CD8-positive, alpha-beta memory T cell (primary cell): ENCODE measurements at regions not wholly inside any gene's neighbourhood (a gene's known extent, or its start where the extent isn't known, plus 50 kb on each side); places are given as distances from the start of the nearest gene placed in this dataset.

ENCODE experiments used
- CTCF ChIA-PET: fragments of 350-600 bp; sonication (Branson Sonifier 250); formaldehyde crosslinking; loops from one replicate; lab custom pipeline; 2021; ENCODE audit warnings: antibody characterized with exemption; lab: Charles Lee
- POLR2A ChIA-PET: fragments of 350-600 bp; sonication (Branson Sonifier 250); formaldehyde crosslinking; loops from one replicate; lab custom pipeline; 2021; ENCODE audit warnings: antibody characterized with exemption; lab: Charles Lee
- DNase-seq, 5 donors: peaks; one replicate each; pipeline versions ENCODE4 v3.0.0 to v3.0.0-alpha.2; 2020 to 2022; ENCODE audit warnings: mixed read lengths in 1 of 5
- H3K27ac ChIP-seq: one replicate; pipeline ENCODE4 v1.7.0; 2013; ENCODE audit warnings: low read depth, mild to moderate bottlenecking, low read length, moderate library complexity
- H3K27me3 ChIP-seq: 2 replicates; pipeline ENCODE4 v1.7.0; 2013; ENCODE audit warnings: low read length, mild to moderate bottlenecking; ENCODE audit not compliant: insufficient read depth, poor library complexity, severe bottlenecking
- H3K36me3 ChIP-seq: 2 replicates; pipeline ENCODE4 v1.7.0; 2013; ENCODE audit warnings: mild to moderate bottlenecking, low read length, moderate library complexity; ENCODE audit not compliant: insufficient read depth
- H3K4me1 ChIP-seq: 2 replicates; pipeline ENCODE4 v1.7.0; 2013; ENCODE audit warnings: mild to moderate bottlenecking, low read length, moderate library complexity; ENCODE audit not compliant: insufficient read depth
- H3K4me3 ChIP-seq: 2 replicates; pipeline ENCODE4 v1.7.0; 2013; ENCODE audit warnings: mild to moderate bottlenecking, low read length
- H3K9me3 ChIP-seq: 2 replicates; pipeline ENCODE4 v1.7.0; 2013; ENCODE audit warnings: mild to moderate bottlenecking, low read length
- H3K27ac Mint-ChIP-seq, 8 donors: one replicate each; pipeline ENCODE4 v1.8.0; 2020 to 2021; ENCODE audit warnings: mixed read lengths in 8 of 8, mild to moderate bottlenecking in 6 of 8, inconsistent platforms in 3 of 8, moderate library complexity in 3 of 8
- H3K27me3 Mint-ChIP-seq, 2 donors: one replicate each; pipeline ENCODE4 v1.8.0; 2020 to 2021; ENCODE audit warnings: mixed read lengths in 2 of 2, mild to moderate bottlenecking in 1 of 2, moderate library complexity in 1 of 2
- H3K36me3 Mint-ChIP-seq, 3 donors: one replicate each; pipeline ENCODE4 v1.8.0; 2020 to 2021; ENCODE audit warnings: mixed read lengths in 3 of 3, inconsistent platforms in 1 of 3, mild to moderate bottlenecking in 1 of 3
- H3K4me1 Mint-ChIP-seq, 3 donors: one replicate each; pipeline ENCODE4 v1.8.0; 2020 to 2021; ENCODE audit warnings: mixed read lengths in 3 of 3, inconsistent platforms in 1 of 3, mild to moderate bottlenecking in 1 of 3
- H3K4me3 Mint-ChIP-seq, 7 donors: one replicate each; pipeline ENCODE4 v1.8.0; 2020 to 2021; ENCODE audit warnings: mixed read lengths in 7 of 7, mild to moderate bottlenecking in 6 of 7, moderate library complexity in 4 of 7, inconsistent platforms in 2 of 7
- H3K9me3 Mint-ChIP-seq, 5 donors: one replicate each; pipeline ENCODE4 v1.8.0; 2020 to 2022; ENCODE audit warnings: mixed read lengths in 5 of 5, mild to moderate bottlenecking in 3 of 5, moderate library complexity in 2 of 5, inconsistent platforms in 1 of 5

- H3K27ac ChIP-seq = no peak overlapping the region
- Mint-ChIP-seq H3K4me3 (no peak overlapping the region), H3K9me3 (no peaks in the 10 kb centered on the region), H3K4me1 (no peaks in the 10 kb centered on the region), H3K27me3 (peaks cover 0 to 3% of the 10 kb centered on the region in 2 donors), H3K27ac (no peak overlapping the region), H3K36me3 (no peaks in the 10 kb centered on the region)
- no peak for DNase-seq
- ChIA-PET CTCF (no interaction called here), POLR2A (no interaction called here)
- no peaks in the 10 kb centered on the region for H3K4me1 ChIP-seq
- H3K36me3 ChIP-seq = no peaks in the 10 kb centered on the region
- no peaks in the 10 kb centered on the region for H3K27me3 ChIP-seq
- no peak overlapping the region for H3K4me3 ChIP-seq
- H3K9me3 ChIP-seq = no peaks in the 10 kb centered on the region
Observed at GRCh38 chr11:112765337-112765736, 195.9 kb upstream of the NCAM1 start.

- Mint-ChIP-seq H3K4me1 (no peaks in the 10 kb centered on the region), H3K36me3 (no peaks in the 10 kb centered on the region), H3K27me3 (peaks cover 3 to 5% of the 10 kb centered on the region in 2 donors), H3K9me3 (peaks cover 0 to 3% (median 0%) of the 10 kb centered on the region in 5 donors), H3K4me3 (no peak overlapping the region), H3K27ac (no peak overlapping the region)
- Histone ChIP-seq H3K36me3 (no peaks in the 10 kb centered on the region), H3K4me1 (no peaks in the 10 kb centered on the region), H3K27ac (no peak overlapping the region), H3K4me3 (no peak overlapping the region), H3K9me3 (no peaks in the 10 kb centered on the region), H3K27me3 (no peaks in the 10 kb centered on the region)
- ChIA-PET POLR2A (no interaction called here), CTCF (no interaction called here)
- DNase-seq = no peak
Observed at GRCh38 chr11:112769170-112769569, 192.1 kb upstream of the NCAM1 start.

GRCh38 chr11:112769584-112769983, 191.6 kb upstream of the NCAM1 start:
- H3K9me3 ChIP-seq = no peaks in the 10 kb centered on the region
- no peaks in the 10 kb centered on the region for H3K36me3 Mint-ChIP-seq
- H3K27me3 Mint-ChIP-seq = peaks cover 3 to 5% of the 10 kb centered on the region in 2 donors
- no peak overlapping the region for H3K4me3 Mint-ChIP-seq
- H3K36me3 ChIP-seq = no peaks in the 10 kb centered on the region
- no peak for DNase-seq
- H3K4me1 Mint-ChIP-seq = no peaks in the 10 kb centered on the region
- H3K27ac Mint-ChIP-seq = no peak overlapping the region
- H3K27ac ChIP-seq = no peak overlapping the region
- CTCF ChIA-PET = no interaction called here
- H3K9me3 Mint-ChIP-seq = peaks cover 0 to 5% (median 0%) of the 10 kb centered on the region in 5 donors
- POLR2A ChIA-PET = no interaction called here
- no peaks in the 10 kb centered on the region for H3K4me1 ChIP-seq
- H3K27me3 ChIP-seq = no peaks in the 10 kb centered on the region
- H3K4me3 ChIP-seq = no peak overlapping the region

DNA sequence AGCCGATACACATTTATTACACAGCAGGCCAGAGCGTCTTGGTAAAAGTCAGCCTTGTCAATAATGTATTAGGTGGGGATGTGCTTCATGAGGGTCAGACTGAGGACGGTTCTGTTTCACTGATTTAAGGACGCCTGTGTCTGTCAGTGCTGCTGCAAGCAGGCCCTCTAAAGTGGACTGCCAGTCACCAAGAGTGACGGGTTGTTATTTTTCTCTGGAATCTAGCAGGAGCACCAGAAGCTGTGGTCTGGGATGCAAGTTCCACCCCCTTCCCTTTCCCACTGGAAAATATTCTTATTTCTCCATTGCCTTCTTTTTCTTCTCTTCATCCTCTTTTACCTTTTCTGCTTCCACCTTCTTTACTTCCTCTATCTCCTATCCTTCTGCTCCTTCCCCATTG, 191.2 kb upstream of the NCAM1 start:
- Histone ChIP-seq H3K27ac (no peak overlapping the region), H3K36me3 (no peaks in the 10 kb centered on the region), H3K4me1 (no peaks in the 10 kb centered on the region), H3K27me3 (no peaks in the 10 kb centered on the region), H3K9me3 (no peaks in the 10 kb centered on the region), H3K4me3 (no peak overlapping the region)
- CTCF ChIA-PET = no interaction called here
- POLR2A ChIA-PET = no interaction called here
- H3K4me3 Mint-ChIP-seq = no peak overlapping the region
- peaks cover 3 to 6% of the 10 kb centered on the region in 2 donors for H3K27me3 Mint-ChIP-seq
- no peaks in the 10 kb centered on the region for H3K4me1 Mint-ChIP-seq
- H3K9me3 Mint-ChIP-seq = peaks cover 0 to 5% (median 0%) of the 10 kb centered on the region in 5 donors
- H3K27ac Mint-ChIP-seq = no peak overlapping the region
- DNase-seq = no peak
- H3K36me3 Mint-ChIP-seq = no peaks in the 10 kb centered on the region

DNA sequence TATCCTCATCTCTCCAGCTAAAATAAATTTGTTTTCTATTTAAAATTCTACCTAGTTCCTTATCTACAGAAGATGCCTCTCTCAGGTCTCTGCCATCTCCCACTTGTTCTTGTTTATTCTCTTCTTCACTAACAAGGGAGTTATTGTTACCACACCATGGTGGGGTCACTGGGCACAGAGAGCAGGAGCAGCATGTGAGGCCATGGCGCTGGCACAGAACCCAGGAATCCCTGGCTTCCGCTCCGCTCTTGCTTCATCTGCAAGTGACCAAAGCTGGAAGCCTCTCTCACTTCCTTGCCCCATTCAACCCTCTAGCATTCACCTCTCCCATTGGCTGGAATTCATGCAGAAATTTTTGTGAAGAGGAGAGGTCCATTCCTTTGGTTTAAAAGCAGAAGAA, 190.7 kb upstream of the NCAM1 start:
- no peak overlapping the region for H3K4me3 Mint-ChIP-seq
- ChIA-PET CTCF (no interaction called here), POLR2A (no interaction called here)
- DNase-seq = no peak
- H3K36me3 Mint-ChIP-seq = no peaks in the 10 kb centered on the region
- H3K36me3 ChIP-seq = no peaks in the 10 kb centered on the region
- H3K9me3 Mint-ChIP-seq = peaks cover 0 to 5% (median 0%) of the 10 kb centered on the region in 5 donors
- no peaks in the 10 kb centered on the region for H3K9me3 ChIP-seq
- peaks cover 3 to 7% of the 10 kb centered on the region in 2 donors for H3K27me3 Mint-ChIP-seq
- H3K27me3 ChIP-seq = no peaks in the 10 kb centered on the region
- no peak overlapping the region for H3K4me3 ChIP-seq
- H3K4me1 Mint-ChIP-seq = no peaks in the 10 kb centered on the region
- H3K27ac Mint-ChIP-seq = no peak overlapping the region
- H3K4me1 ChIP-seq = no peaks in the 10 kb centered on the region
- H3K27ac ChIP-seq = no peak overlapping the region

- H3K27ac ChIP-seq = no peak overlapping the region
- H3K27me3 ChIP-seq = no peaks in the 10 kb centered on the region
- ChIA-PET POLR2A (no interaction called here), CTCF (no interaction called here)
- H3K4me1 ChIP-seq = no peaks in the 10 kb centered on the region
- Mint-ChIP-seq H3K4me1 (no peaks in the 10 kb centered on the region), H3K4me3 (no peak overlapping the region), H3K36me3 (no peaks in the 10 kb centered on the region), H3K9me3 (peaks cover 0 to 5% (median 0%) of the 10 kb centered on the region in 5 donors), H3K27ac (no peak overlapping the region), H3K27me3 (peaks cover 3 to 7% of the 10 kb centered on the region in 2 donors)
- H3K36me3 ChIP-seq = no peaks in the 10 kb centered on the region
- H3K9me3 ChIP-seq = no peaks in the 10 kb centered on the region
- DNase-seq = no peak
- no peak overlapping the region for H3K4me3 ChIP-seq
Observed at GRCh38 chr11:112771851-112772250, 189.4 kb upstream of the NCAM1 start.

DNA sequence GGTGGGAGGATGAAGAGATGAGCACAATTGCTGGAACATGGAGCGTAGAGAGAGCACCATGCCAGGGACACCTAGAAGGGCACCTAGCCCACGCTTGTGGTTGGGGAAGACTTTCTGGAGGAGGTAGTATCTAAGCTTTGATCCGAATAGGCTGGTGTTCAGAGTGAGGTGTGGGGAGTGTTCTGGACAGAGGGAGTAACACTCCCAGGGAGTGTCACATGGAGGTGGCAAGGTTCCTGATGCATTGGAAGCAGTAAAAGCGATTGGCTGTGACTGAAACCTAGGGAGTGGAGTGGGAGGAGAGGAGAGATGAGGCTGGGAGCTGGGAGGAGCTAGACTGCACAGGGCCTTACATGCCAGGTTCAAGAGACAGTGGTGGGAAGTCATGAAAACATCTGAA, 188.0 kb upstream of the NCAM1 start:
- peaks cover 3 to 7% of the 10 kb centered on the region in 2 donors for H3K27me3 Mint-ChIP-seq
- CTCF ChIA-PET = no interaction called here
- no peaks in the 10 kb centered on the region for H3K27me3 ChIP-seq

DNA sequence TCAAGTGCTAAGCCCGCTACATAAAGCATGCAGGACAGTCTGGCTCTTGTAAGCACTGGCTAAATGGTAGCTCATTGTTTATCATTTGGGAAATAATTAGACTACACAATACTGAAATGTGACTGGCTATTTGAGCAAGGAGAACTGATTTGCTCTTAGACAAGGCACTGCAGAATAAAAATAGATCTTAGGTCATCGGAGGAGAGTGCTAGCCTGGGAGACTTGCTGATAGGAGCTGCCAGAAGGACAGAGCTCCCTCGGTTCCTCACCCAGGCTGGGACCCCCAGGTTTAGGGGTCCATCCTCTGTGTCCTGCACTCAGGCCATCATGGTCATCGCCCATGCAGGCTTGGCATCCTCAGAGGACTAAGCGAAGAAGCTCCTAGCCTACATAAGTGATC, 184.4 kb upstream of the NCAM1 start:
- no peaks in the 10 kb centered on the region for H3K27me3 ChIP-seq
- DNase-seq = no peak
- H3K4me1 ChIP-seq = no peaks in the 10 kb centered on the region
- peaks cover 7 to 15% of the 10 kb centered on the region in 2 donors for H3K27me3 Mint-ChIP-seq
- H3K9me3 Mint-ChIP-seq = peaks cover 0 to 2% (median 0%) of the 10 kb centered on the region in 5 donors
- POLR2A ChIA-PET = no interaction called here
- no peak overlapping the region for H3K4me3 Mint-ChIP-seq
- CTCF ChIA-PET = no interaction called here
- H3K36me3 Mint-ChIP-seq = no peaks in the 10 kb centered on the region
- H3K27ac ChIP-seq = no peak overlapping the region
- H3K4me1 Mint-ChIP-seq = no peaks in the 10 kb centered on the region
- H3K27ac Mint-ChIP-seq = no peak overlapping the region
- no peaks in the 10 kb centered on the region for H3K36me3 ChIP-seq
- H3K4me3 ChIP-seq = no peak overlapping the region
- H3K9me3 ChIP-seq = no peaks in the 10 kb centered on the region

More for the DNA sequence above, 188.0 kb upstream of the NCAM1 start:
- no peak overlapping the region for H3K27ac Mint-ChIP-seq
- Histone ChIP-seq H3K4me1 (no peaks in the 10 kb centered on the region), H3K27ac (no peak overlapping the region), H3K9me3 (no peaks in the 10 kb centered on the region), H3K36me3 (no peaks in the 10 kb centered on the region), H3K4me3 (no peak overlapping the region)
- peaks cover 0 to 5% (median 0%) of the 10 kb centered on the region in 5 donors for H3K9me3 Mint-ChIP-seq
- DNase-seq = no peak
- no peak overlapping the region for H3K4me3 Mint-ChIP-seq
- no peaks in the 10 kb centered on the region for H3K36me3 Mint-ChIP-seq
- H3K4me1 Mint-ChIP-seq = no peaks in the 10 kb centered on the region
- POLR2A ChIA-PET = no interaction called here

- no peak for DNase-seq
- POLR2A ChIA-PET = no interaction called here
- Histone ChIP-seq H3K27ac (no peak overlapping the region), H3K36me3 (no peaks in the 10 kb centered on the region), H3K27me3 (no peaks in the 10 kb centered on the region), H3K4me3 (no peak overlapping the region), H3K4me1 (no peaks in the 10 kb centered on the region), H3K9me3 (no peaks in the 10 kb centered on the region)
- H3K9me3 Mint-ChIP-seq = peaks cover 0 to 2% (median 0%) of the 10 kb centered on the region in 5 donors
- H3K4me3 Mint-ChIP-seq = no peak overlapping the region
- no peaks in the 10 kb centered on the region for H3K36me3 Mint-ChIP-seq
- no peak overlapping the region for H3K27ac Mint-ChIP-seq
- H3K27me3 Mint-ChIP-seq = peaks cover 7 to 15% of the 10 kb centered on the region in 2 donors
- CTCF ChIA-PET = no interaction called here
- H3K4me1 Mint-ChIP-seq = no peaks in the 10 kb centered on the region
Observed at GRCh38 chr11:112777283-112777751, 183.9 kb upstream of the NCAM1 start.
